NCI-H524 (cell line): ENCODE measurements at regions not wholly inside any gene's neighbourhood (a gene's known extent, or its start where the extent isn't known, plus 50 kb on each side); places are given as distances from the start of the nearest gene placed in this dataset.

ENCODE experiments used
- DNase-seq, 2 experiments: peaks; one replicate each; lab custom pipeline; 2025; lab: John Stamatoyannopoulos, UW

GRCh38 chr21:18954441-18954844 lies 550.9 kb upstream of the TMPRSS15 start:
- no peak for DNase-seq

DNA sequence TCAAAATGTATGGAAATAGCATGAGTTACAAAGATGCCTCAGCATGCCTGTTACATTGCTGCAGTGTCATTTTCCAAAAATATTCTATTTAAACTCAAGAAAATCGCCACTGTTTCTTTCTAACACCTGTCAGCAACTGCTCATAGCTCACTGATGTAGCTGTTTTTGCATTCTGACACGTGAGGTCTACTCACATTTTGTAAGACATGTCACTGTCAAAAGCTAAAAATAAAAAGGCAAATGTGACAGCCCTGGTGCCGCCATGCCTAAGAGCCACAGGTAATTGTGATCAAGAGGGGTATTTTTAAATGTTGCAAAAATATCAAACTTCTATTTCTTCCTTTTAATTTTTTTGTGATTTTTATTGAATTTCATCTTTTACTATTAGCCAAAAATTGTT lies 556.2 kb upstream of the TMPRSS15 start:
- DNase-seq: no peak

DNA sequence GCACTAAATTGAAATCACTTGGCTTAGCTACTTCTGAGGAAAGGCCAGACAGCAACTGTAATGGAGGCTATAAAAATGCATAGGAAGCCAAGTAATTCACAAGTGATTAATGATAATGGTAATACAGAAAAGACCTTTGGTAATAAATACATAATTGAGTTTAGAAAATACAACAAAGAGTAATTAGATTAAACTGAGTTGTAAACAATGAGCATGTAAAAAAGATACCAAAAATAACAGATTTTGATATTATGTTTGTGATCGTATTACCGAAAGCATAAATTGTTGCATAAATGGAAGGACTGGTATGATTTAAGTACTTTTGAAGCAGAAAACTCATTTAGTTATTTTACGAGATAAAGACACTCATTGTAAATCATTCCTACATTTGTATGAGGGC lies 556.7 kb upstream of the TMPRSS15 start:
- DNase-seq: no peak

- DNase-seq: no peak
Observed at GRCh38 chr21:18970416-18970815, 566.8 kb upstream of the TMPRSS15 start.

DNA sequence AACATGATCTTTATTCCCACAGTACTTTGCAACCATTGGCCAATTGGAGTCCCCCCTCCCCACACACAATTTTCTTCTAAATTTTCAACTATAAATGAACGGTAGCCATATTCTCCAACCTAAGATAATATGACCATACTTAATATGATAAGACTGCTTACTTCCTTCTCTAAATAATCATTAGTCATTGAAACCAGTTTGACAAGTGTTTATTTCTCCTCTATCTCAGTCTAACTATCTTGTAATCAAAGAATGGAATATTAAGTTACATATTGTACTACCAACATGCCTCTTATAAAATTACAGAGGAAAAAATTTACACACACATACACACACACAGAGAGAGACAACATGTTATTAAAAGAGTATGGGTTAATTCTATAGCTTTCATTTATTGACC lies 567.4 kb upstream of the TMPRSS15 start:
- no peak for DNase-seq

DNA sequence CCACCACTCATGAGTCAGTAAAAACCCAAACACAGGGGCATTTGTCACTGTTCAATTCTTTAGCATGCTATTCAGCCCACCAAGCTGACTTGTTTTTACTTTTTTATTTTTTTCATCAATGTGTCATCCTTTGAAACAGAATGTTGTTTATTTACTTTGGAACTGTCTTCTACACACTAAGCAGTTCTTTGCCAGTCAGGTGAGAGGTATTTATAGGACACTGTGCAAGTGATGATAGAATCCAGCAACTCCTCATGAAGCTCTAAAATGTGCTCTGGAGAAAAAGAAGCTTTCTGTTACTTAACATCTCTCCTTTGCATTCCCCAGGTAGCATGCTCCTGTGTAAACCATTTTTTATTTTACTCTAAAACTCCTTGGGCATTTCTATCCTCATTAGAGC lies 582.0 kb upstream of the TMPRSS15 start:
- no peak for DNase-seq

DNA sequence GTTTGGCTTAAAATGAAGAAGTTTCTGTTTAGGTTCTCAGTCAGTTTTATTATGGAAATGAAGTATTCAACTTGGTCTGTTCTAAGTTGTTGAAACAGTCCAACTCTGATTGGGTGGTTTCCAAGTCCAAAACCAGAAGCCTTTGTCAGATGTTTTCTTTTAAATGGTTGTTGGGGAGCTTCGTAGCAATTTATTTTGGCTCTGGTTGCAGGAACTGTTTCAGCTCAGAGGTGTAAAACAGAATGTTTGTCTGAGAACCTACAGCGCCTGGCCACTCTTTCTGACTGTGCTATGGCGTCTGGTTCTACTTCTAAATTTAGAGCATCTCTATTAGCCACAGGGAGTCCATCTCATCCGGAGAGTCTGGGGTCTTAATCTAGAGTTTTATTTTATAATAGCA lies 582.6 kb upstream of the TMPRSS15 start:
- DNase-seq: no peak

DNA sequence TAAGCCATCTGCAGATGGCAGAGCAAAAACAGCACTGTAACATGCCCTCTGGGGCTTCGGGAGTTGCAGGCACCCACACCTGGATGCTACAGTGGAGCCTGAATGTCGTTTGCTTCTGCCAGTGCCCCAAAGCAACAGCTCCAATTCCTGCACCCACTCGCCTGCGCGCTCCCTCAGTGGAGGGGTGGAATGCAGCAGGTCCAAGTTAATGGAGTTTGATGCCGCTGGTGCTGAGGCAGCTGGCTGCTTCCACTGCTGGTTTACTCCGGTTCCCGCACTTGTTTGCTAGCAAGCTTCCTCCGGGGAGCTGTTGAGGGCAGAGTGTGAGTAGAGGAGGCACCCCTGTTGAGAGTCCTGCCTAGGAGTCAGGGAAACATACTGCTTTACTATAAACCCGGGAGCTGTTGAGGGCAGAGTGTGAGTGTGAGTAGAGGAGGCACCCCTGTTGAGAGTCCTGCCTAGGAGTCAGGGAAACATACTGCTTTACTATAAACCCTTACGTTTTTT lies 584.0 kb upstream of the TMPRSS15 start:
- DNase-seq: peak in 1 of 2 experiments; percentile 60

GRCh38 chr21:18989953-18990495 lies 586.4 kb upstream of the TMPRSS15 start:
- no peak for DNase-seq

DNA sequence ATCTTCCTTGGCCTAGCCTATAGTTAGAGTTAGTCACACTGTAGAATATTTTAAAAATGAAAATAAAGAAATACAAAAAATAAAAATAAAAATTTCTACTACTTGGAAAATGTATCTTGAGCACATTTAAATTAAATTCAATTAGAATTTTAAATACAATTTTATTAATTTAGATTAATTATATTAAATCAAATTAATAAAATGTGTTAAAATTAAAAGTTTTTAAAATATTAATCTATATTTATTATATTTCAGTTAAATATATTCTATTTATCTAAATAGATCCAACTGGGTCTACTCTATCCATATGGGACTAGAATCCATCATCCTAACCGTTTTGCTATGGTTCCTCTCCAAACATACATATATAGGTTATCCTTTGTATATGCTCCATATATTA lies 588.3 kb upstream of the TMPRSS15 start:
- DNase-seq: no peak

GRCh38 chr21:19010251-19010650 lies 606.7 kb upstream of the TMPRSS15 start:
- no peak for DNase-seq

GRCh38 chr21:19010996-19011395 lies 607.4 kb upstream of the TMPRSS15 start:
- DNase-seq: no peak

GRCh38 chr21:19011451-19011850 lies 607.9 kb upstream of the TMPRSS15 start:
- no peak for DNase-seq

DNA sequence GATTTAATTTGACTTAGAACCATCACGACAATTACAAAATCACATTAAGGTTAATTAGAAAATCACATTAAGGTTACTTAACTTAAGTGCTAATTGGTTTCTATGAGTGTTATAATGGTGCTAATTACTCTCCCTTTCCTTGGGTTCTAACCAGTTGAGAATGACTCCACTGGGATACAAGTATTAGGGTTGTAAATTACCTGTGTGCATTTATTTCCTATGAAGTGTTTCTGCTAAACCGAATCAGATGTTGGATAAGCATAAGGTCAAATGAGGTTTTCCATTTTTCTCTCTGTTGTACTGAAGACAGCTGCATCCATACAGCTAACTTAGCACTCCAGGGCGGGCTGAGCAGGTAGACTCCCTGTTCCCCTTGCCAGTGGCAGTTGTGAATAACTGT lies 610.3 kb upstream of the TMPRSS15 start:
- DNase-seq: no peak

- DNase-seq: peak in 1 of 2 experiments; percentile 5
Observed at GRCh38 chr21:19018529-19018928, 614.9 kb upstream of the TMPRSS15 start.

GRCh38 chr21:19022978-19023377 lies 619.4 kb upstream of the TMPRSS15 start:
- DNase-seq: no peak

- peak in 1 of 2 experiments; percentile 69 for DNase-seq
Observed at GRCh38 chr21:19026911-19027310, 623.3 kb upstream of the TMPRSS15 start.

DNA sequence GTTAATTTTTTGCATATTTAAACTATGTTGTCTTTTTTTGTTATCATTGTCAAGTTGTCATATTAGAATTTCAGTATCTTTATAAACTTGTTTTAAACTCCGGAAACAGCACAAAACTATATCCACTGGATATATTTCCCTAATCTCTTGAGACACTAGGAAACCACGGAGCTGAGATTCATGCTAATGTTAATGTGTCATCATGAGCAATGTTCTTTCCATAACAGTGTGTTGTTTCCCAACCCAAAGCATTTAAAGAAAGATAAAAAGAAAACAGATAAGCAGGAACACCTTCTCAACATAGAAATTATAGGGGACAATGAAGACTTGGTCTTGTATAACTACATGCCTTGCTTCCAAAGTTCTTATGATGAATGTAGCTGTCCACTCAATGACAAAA lies 626.2 kb upstream of the TMPRSS15 start:
- no peak for DNase-seq

DNA sequence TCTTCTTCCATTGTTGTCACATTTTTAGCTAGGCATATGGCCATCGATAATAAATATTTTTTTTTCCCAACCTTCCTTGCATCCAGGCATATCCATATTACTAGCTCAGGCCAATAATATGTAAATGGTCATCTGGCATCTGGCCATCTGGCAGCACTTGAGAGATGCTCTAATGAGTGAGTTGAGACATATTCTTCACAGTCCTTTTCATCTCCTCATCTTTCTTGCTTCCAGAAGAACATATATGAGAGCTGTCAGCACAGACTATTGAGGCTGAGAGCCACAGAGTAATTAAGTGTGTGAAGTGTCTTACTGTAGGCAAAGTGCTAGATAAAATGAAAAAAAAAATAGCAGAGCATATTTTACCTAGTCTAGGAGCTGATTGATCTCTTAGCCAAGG lies 628.4 kb upstream of the TMPRSS15 start:
- DNase-seq: peak; percentile 93 to 99

- DNase-seq: peak; percentile 27 to 80
Observed at GRCh38 chr21:19034041-19034440, 630.5 kb upstream of the TMPRSS15 start.

- DNase-seq: no peak
Observed at GRCh38 chr21:19034560-19034959, 631.0 kb upstream of the TMPRSS15 start.

- no peak for DNase-seq
Observed at GRCh38 chr21:19045876-19046275, 642.3 kb upstream of the TMPRSS15 start.

- no peak for DNase-seq
Observed at GRCh38 chr21:19048098-19048672, 644.6 kb upstream of the TMPRSS15 start.

GRCh38 chr21:19049567-19049966 lies 646.0 kb upstream of the TMPRSS15 start:
- peak in 1 of 2 experiments; percentile 49 for DNase-seq
